ENCODE measurements at regions not wholly inside any gene's neighbourhood (a gene's known extent, or its start where the extent isn't known, plus 50 kb on each side); places are given as distances from the start of the nearest gene placed in this dataset.

DNA sequence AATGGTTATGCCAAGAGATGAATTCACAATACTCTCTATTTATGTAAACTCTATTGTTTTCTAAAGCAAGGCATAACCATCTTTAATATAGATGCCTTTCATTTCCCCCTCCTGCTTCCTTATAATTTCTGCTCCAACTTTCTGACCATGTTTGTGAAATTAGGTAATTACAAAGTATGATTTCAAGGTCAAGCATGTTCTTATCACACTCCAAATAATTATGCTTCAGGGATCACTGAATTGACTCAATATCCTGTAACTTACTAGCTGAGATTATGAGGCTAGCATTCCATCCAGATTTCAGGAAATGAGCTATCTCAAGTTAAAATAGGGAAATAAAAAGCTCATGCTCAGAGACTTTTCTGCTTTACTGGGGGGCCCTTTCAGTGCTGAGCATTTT is 655.9 kb upstream of the IGFBP3 start:
- peak; percentile 29 for TF ChIP-seq NR2F2 (IDR thresholded peaks at IDR 0.05)
- no peak for TF ChIP-seq SP1 (IDR thresholded peaks at IDR 0.05)

DNA sequence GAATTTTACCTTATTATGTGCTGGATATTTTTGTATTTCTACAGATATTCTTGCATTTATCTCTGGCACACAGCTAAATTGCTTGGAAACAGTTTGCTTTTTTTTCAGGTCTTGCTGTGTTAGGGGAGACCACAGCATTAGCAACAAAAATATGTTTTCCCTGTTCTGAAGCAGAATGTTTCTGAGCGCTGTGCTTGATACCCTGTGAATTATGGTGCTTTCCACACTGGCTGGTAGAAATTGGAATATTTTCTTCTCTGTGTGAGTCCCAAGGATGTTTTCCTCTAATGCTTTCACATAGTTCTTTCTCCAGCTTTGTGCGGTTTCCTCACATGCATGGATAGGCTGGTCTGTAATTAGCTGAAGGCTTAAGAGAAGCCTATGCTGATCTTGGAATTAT is 651.6 kb upstream of the IGFBP3 start:
- Histone ChIP-seq H3K36me3 (ENCODE audit: control insufficient read depth in 4 of 4, insufficient read depth in 3 of 4, low read depth in 1 of 4, low read length in 3 of 4) (no peaks in the 10 kb centered on the region), H3K4me3 (ENCODE audit: low read depth in 1 of 3, low read length in 3 of 3) (no peak overlapping the region), H3K27me3 (ENCODE audit: control insufficient read depth in 4 of 4, insufficient read depth in 4 of 4, low read length in 3 of 4) (no peaks in the 10 kb centered on the region), H3K9ac (ENCODE audit: low read depth in 1 of 2, low read length in 2 of 2) (no peak overlapping the region), H3K4me1 (ENCODE audit: control insufficient read depth in 4 of 4, insufficient read depth in 4 of 4, low read length in 3 of 4) (no peaks in the 10 kb centered on the region), H3K9me3 (ENCODE audit: control insufficient read depth in 4 of 4, low read length in 3 of 4) (no peaks in the 10 kb centered on the region), H3K27ac (ENCODE audit: low read depth in 1 of 2, low read length in 2 of 2) (no peak overlapping the region)
- no peak for DNase-seq (ENCODE audit: low spot score)
- TF ChIP-seq FOXA2 (IDR thresholded peaks at IDR 0.05) (no peak), TAF1 (conservative IDR thresholded peaks at IDR 0.05) (no peak), FOXA1 (IDR thresholded peaks at IDR 0.05) (no peak), RAD21 (IDR thresholded peaks at IDR 0.05) (no peak), JUND (IDR thresholded peaks at IDR 0.05) (no peak), RXRA (IDR thresholded peaks at IDR 0.05) (no peak), HNF4G (IDR thresholded peaks at IDR 0.05) (no peak), YY1 (IDR thresholded peaks at IDR 0.05) (no peak), SP1 (IDR thresholded peaks at IDR 0.05) (no peak), HNF4A (conservative IDR thresholded peaks at IDR 0.05) (no peak), GABPA (IDR thresholded peaks at IDR 0.05 in 1 of 2, conservative IDR thresholded peaks at IDR 0.05 in 1 of 2) (no peak), EGR1 (IDR thresholded peaks at IDR 0.05; ENCODE audit: low read depth in 2 of 2) (no peak), NR2F2 (IDR thresholded peaks at IDR 0.05) (no peak)
- TF ChIP-seq, protein P1, sequence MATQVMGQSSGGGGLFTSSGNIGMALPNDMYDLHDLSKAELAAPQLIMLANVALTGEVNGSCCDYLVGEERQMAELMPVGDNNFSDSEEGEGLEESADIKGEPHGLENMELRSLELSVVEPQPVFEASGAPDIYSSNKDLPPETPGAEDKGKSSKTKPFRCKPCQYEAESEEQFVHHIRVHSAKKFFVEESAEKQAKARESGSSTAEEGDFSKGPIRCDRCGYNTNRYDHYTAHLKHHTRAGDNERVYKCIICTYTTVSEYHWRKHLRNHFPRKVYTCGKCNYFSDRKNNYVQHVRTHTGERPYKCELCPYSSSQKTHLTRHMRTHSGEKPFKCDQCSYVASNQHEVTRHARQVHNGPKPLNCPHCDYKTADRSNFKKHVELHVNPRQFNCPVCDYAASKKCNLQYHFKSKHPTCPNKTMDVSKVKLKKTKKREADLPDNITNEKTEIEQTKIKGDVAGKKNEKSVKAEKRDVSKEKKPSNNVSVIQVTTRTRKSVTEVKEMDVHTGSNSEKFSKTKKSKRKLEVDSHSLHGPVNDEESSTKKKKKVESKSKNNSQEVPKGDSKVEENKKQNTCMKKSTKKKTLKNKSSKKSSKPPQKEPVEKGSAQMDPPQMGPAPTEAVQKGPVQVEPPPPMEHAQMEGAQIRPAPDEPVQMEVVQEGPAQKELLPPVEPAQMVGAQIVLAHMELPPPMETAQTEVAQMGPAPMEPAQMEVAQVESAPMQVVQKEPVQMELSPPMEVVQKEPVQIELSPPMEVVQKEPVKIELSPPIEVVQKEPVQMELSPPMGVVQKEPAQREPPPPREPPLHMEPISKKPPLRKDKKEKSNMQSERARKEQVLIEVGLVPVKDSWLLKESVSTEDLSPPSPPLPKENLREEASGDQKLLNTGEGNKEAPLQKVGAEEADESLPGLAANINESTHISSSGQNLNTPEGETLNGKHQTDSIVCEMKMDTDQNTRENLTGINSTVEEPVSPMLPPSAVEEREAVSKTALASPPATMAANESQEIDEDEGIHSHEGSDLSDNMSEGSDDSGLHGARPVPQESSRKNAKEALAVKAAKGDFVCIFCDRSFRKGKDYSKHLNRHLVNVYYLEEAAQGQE (IDR thresholded peaks at IDR 0.05): no peak
- TF ChIP-seq, protein P2, sequence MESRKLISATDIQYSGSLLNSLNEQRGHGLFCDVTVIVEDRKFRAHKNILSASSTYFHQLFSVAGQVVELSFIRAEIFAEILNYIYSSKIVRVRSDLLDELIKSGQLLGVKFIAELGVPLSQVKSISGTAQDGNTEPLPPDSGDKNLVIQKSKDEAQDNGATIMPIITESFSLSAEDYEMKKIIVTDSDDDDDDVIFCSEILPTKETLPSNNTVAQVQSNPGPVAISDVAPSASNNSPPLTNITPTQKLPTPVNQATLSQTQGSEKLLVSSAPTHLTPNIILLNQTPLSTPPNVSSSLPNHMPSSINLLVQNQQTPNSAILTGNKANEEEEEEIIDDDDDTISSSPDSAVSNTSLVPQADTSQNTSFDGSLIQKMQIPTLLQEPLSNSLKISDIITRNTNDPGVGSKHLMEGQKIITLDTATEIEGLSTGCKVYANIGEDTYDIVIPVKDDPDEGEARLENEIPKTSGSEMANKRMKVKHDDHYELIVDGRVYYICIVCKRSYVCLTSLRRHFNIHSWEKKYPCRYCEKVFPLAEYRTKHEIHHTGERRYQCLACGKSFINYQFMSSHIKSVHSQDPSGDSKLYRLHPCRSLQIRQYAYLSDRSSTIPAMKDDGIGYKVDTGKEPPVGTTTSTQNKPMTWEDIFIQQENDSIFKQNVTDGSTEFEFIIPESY (IDR thresholded peaks at IDR 0.05): no peak
- TF ChIP-seq, protein P3, sequence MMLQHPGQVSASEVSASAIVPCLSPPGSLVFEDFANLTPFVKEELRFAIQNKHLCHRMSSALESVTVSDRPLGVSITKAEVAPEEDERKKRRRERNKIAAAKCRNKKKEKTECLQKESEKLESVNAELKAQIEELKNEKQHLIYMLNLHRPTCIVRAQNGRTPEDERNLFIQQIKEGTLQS (IDR thresholded peaks at IDR 0.05): no peak
- TF ChIP-seq, protein P4, sequence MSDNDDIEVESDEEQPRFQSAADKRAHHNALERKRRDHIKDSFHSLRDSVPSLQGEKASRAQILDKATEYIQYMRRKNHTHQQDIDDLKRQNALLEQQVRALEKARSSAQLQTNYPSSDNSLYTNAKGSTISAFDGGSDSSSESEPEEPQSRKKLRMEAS (IDR thresholded peaks at IDR 0.05): no peak
- TF ChIP-seq, protein P5, sequence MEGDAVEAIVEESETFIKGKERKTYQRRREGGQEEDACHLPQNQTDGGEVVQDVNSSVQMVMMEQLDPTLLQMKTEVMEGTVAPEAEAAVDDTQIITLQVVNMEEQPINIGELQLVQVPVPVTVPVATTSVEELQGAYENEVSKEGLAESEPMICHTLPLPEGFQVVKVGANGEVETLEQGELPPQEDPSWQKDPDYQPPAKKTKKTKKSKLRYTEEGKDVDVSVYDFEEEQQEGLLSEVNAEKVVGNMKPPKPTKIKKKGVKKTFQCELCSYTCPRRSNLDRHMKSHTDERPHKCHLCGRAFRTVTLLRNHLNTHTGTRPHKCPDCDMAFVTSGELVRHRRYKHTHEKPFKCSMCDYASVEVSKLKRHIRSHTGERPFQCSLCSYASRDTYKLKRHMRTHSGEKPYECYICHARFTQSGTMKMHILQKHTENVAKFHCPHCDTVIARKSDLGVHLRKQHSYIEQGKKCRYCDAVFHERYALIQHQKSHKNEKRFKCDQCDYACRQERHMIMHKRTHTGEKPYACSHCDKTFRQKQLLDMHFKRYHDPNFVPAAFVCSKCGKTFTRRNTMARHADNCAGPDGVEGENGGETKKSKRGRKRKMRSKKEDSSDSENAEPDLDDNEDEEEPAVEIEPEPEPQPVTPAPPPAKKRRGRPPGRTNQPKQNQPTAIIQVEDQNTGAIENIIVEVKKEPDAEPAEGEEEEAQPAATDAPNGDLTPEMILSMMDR (IDR thresholded peaks at IDR 0.05; ENCODE audit: low read depth, low read length, missing input control): no peak
- 50% methylated on average over 2 of the region's 2 CpGs for WGBS

More for the DNA sequence above, 655.9 kb upstream of the IGFBP3 start:
- Histone ChIP-seq H3K4me3 (ENCODE audit: low read depth in 1 of 3, low read length in 3 of 3) (no peak overlapping the region), H3K9me3 (ENCODE audit: control insufficient read depth in 4 of 4, low read length in 3 of 4) (no peaks in the 10 kb centered on the region), H3K9ac (ENCODE audit: low read depth in 1 of 2, low read length in 2 of 2) (no peak overlapping the region), H3K4me1 (ENCODE audit: control insufficient read depth in 4 of 4, insufficient read depth in 4 of 4, low read length in 3 of 4) (no peaks in the 10 kb centered on the region), H3K27me3 (ENCODE audit: control insufficient read depth in 4 of 4, insufficient read depth in 4 of 4, low read length in 3 of 4) (no peaks in the 10 kb centered on the region), H3K27ac (ENCODE audit: low read depth in 1 of 2, low read length in 2 of 2) (no peak overlapping the region), H3K36me3 (ENCODE audit: control insufficient read depth in 4 of 4, insufficient read depth in 3 of 4, low read depth in 1 of 4, low read length in 3 of 4) (no peaks in the 10 kb centered on the region)
- no peak for DNase-seq (ENCODE audit: low spot score)

All from liver (tissue), 8 donors.